HepG2 (cell line): ENCODE measurements at regions not wholly inside any gene's neighbourhood (a gene's known extent, or its start where the extent isn't known, plus 50 kb on each side); places are given as distances from the start of the nearest gene placed in this dataset.

ENCODE experiments used
- ATAC-seq: fragments of 200-7000 bp; cut with Tn5 transposase; 3 replicates; pipeline ENCODE4 v1.9.1; 2020; ENCODE audit warnings: mild to moderate bottlenecking, moderate library complexity
- BruUV-seq: library from RNA; stranded (reverse); fragments of 400-500 nt; replicated peaks from 2 replicates; lab custom pipeline; 2021; lab: Mats Ljungman, UMichigan
- CTCF ChIA-PET: fragments of 300-600 bp; formaldehyde crosslinking; extraction: SDS; loops from one replicate; lab custom pipeline; 2021; ENCODE audit warnings: low total read pairs, inconsistent platforms, low intra/inter-chr PET ratio; lab: Yijun Ruan, JAX
- POLR2A ChIA-PET: fragments of 350-600 bp; sonication (Branson Sonifier 250); formaldehyde crosslinking; loops from one replicate; lab custom pipeline; 2020; ENCODE audit warnings: antibody characterized with exemption, inconsistent platforms; lab: Yijun Ruan, JAX
- DNase-seq: peaks from one replicate; pipeline ENCODE4 v3.0.0-alpha.2; 2015; ENCODE audit warnings: low spot score
- FAIRE-seq: peaks from 3 replicates; lab custom pipeline; 2011; peaks lifted over from hg19 to GRCh38; lab: Jason Lieb, UNC
- H2AFZ ChIP-seq: one replicate; pipeline ENCODE4 v1.6.1; 2011; ENCODE audit warnings: low read length, inconsistent platforms
- H3K27ac ChIP-seq: fragments of 300-600 bp; 3 replicates; pipeline ENCODE4 v1.8.0; 2011; ENCODE audit warnings: mixed run types, mild to moderate bottlenecking, mixed read lengths, low read length, inconsistent platforms; ENCODE audit not compliant: insufficient read depth; ENCODE audit errors: extremely low read length
- H3K27me3 ChIP-seq, 2 experiments: fragments of 200-600 bp in 1 of 2; 2 replicates in 1 of 2; 3 replicates in 1 of 2; pipeline versions ENCODE4 v1.6.0 to v1.8.0; 2011; ENCODE audit warnings: low read length in 2 of 2, mild to moderate bottlenecking in 2 of 2, moderate library complexity in 2 of 2, inconsistent platforms in 1 of 2; ENCODE audit not compliant: insufficient read depth in 2 of 2, control insufficient read depth in 1 of 2
- H3K36me3 ChIP-seq, 2 experiments: fragments of 200-600 bp in 1 of 2; replicated peaks in 1 of 2; 2 replicates in 1 of 2; 3 replicates in 1 of 2; pipeline versions ENCODE4 v1.5.1 to v1.8.0; 2011; ENCODE audit warnings: low read length in 2 of 2, inconsistent platforms in 1 of 2; ENCODE audit not compliant: insufficient read depth in 2 of 2, control insufficient read depth in 1 of 2
- H3K4me1 ChIP-seq: 2 replicates; pipeline ENCODE4 v1.5.1; 2012; ENCODE audit warnings: low read length, inconsistent platforms; ENCODE audit not compliant: insufficient read depth
- H3K4me2 ChIP-seq: 2 replicates; pipeline ENCODE4 v1.6.0; 2011; ENCODE audit warnings: low read depth, low read length, inconsistent platforms
- H3K4me3 ChIP-seq, 3 experiments: fragments of 200-600 bp in 1 of 3; sonication (generic), shearing (Covaris generic) in 1 of 3; replicated peaks in 1 of 3; 2 replicates each; pipeline ENCODE4 v1.5.1; 2011 to 2016; ENCODE audit warnings: low read length in 3 of 3, inconsistent platforms in 2 of 3, low read depth in 2 of 3, mild to moderate bottlenecking in 2 of 3, control low read depth in 1 of 3, mixed read lengths in 1 of 3; ENCODE audit not compliant: insufficient read depth in 1 of 3
- H3K79me2 ChIP-seq: one replicate; pipeline ENCODE4 v1.6.1; 2011; ENCODE audit warnings: low read length, inconsistent platforms; ENCODE audit not compliant: insufficient read depth
- H3K9ac ChIP-seq: 2 replicates; pipeline ENCODE4 v1.6.0; 2011; ENCODE audit warnings: mild to moderate bottlenecking, low read depth, low read length, inconsistent platforms; ENCODE audit not compliant: insufficient read depth
- H3K9me3 ChIP-seq: 2 replicates; pipeline ENCODE4 v1.5.1; 2012; ENCODE audit warnings: mild to moderate bottlenecking, low read length
- H4K20me1 ChIP-seq: 2 replicates; pipeline ENCODE4 v1.6.0; 2011; ENCODE audit warnings: inconsistent platforms, mild to moderate bottlenecking, low read length, moderate library complexity; ENCODE audit not compliant: insufficient read depth
- AGO1 ChIP-seq: fragments of 200-400 bp; formaldehyde crosslinking; IDR thresholded peaks from 2 replicates; pipeline ENCODE4 v1.6.1; 2017; ENCODE audit warnings: mild to moderate bottlenecking, low read depth, low read length, moderate library complexity; ENCODE audit not compliant: poor library complexity, severe bottlenecking
- AHR ChIP-seq: IDR thresholded peaks from 2 replicates; pipeline ENCODE4 v1.6.1; 2018; ENCODE audit warnings: missing genetic modification reagents, missing compliant biosample characterization
- EP300 ChIP-seq, 3 experiments: sonication (generic) in 1 of 3; formaldehyde crosslinking in 1 of 3; IDR thresholded peaks; 2 replicates each; pipeline versions ENCODE4 v1.5.1 to v1.6.1; 2011 to 2020; ENCODE audit warnings: low read depth in 2 of 3, low read length in 2 of 3, borderline replicate concordance in 1 of 3, improper control_type of control experiment in 1 of 3, mild to moderate bottlenecking in 1 of 3, missing genetic modification reagents in 1 of 3, moderate library complexity in 1 of 3
- JUND ChIP-seq: sonication (generic); formaldehyde crosslinking; IDR thresholded peaks from 2 replicates; pipeline ENCODE4 v1.8.0; 2022; ENCODE audit warnings: mild to moderate bottlenecking, missing genetic modification reagents
- KLF11 ChIP-seq: IDR thresholded peaks from 2 replicates; pipeline ENCODE4 v1.6.1; 2016; ENCODE audit warnings: missing compliant biosample characterization
- PHF8 ChIP-seq: sonication (generic); formaldehyde crosslinking; IDR thresholded peaks from 2 replicates; pipeline ENCODE4 v1.5.0; 2020; ENCODE audit warnings: missing genetic modification reagents
- SYNCRIP ChIP-seq: fragments of 200-400 bp; formaldehyde crosslinking; IDR thresholded peaks from 2 replicates; pipeline ENCODE4 v1.6.1; 2018; ENCODE audit warnings: mild to moderate bottlenecking, low read depth, low read length; ENCODE audit not compliant: insufficient read depth
- TEAD2 ChIP-seq: sonication (generic); formaldehyde crosslinking; IDR thresholded peaks from 2 replicates; pipeline ENCODE4 v1.9.0; 2021; ENCODE audit warnings: missing genetic modification reagents
- TERF1 ChIP-seq: sonication (generic); formaldehyde crosslinking; IDR thresholded peaks from 2 replicates; pipeline ENCODE4 v1.8.0; 2022; ENCODE audit warnings: mild to moderate bottlenecking, missing genetic modification reagents, moderate library complexity
- ZKSCAN1 ChIP-seq: fragments of 150-350 bp; IDR thresholded peaks from 2 replicates; pipeline ENCODE4 v1.6.1; 2014; ENCODE audit warnings: low read length
- ZNF136 ChIP-seq: sonication (generic); formaldehyde crosslinking; IDR thresholded peaks from 2 replicates; pipeline ENCODE4 v1.8.1; 2022; ENCODE audit warnings: low read depth, mild to moderate bottlenecking, moderate library complexity, missing genetic modification reagents
- ZNF350 ChIP-seq: sonication (generic); formaldehyde crosslinking; IDR thresholded peaks from 2 replicates; pipeline ENCODE4 v1.4.0; 2020; ENCODE audit warnings: mild to moderate bottlenecking, low read depth, missing genetic modification reagents, borderline replicate concordance
- ZNF432 ChIP-seq: sonication (generic); formaldehyde crosslinking; IDR thresholded peaks from 2 replicates; pipeline ENCODE4 v1.5.0; 2020; ENCODE audit warnings: missing genetic modification reagents, mild to moderate bottlenecking, borderline replicate concordance
- ZNF550 ChIP-seq: sonication (generic); formaldehyde crosslinking; IDR thresholded peaks from 2 replicates; pipeline ENCODE4 v1.4.0; 2020; ENCODE audit warnings: mild to moderate bottlenecking, missing genetic modification reagents, borderline replicate concordance
- ZNF782 ChIP-seq: sonication (generic); formaldehyde crosslinking; IDR thresholded peaks from 2 replicates; pipeline ENCODE4 v1.4.0; 2020; ENCODE audit warnings: missing genetic modification reagents, mild to moderate bottlenecking, borderline replicate concordance
- ZNF788 ChIP-seq: sonication (generic); formaldehyde crosslinking; IDR thresholded peaks from 2 replicates; pipeline ENCODE4 v1.5.0; 2020; ENCODE audit warnings: mild to moderate bottlenecking, missing genetic modification reagents, borderline replicate concordance
- WGBS: methylation state at CpG from one replicate; pipeline ENCODE4 v1.1.6; 2017; ENCODE audit warnings: low lambda C conversion rate; 5-methylcytosine and 5-hydroxymethylcytosine counted together
- in situ Hi-C: cut with HindIII; loops from 2 replicates; pipeline ENCODE4 v1.10.0; 2017; ENCODE audit warnings: low pct_unique_long_range_greater_than_20kb; ENCODE audit not compliant: extremely low pct_ligation_motif_present
- intact Hi-C: fragments of 100-400 bp; cut with micrococcal nuclease; formaldehyde crosslinking; loops from one replicate; pipeline ENCODE4 v1.10.0; 2022; ENCODE audit not compliant: unreplicated experiment
- TF ChIP-seq, protein P1 (sequence below): sonication (generic); formaldehyde crosslinking; IDR thresholded peaks from 2 replicates; pipeline ENCODE4 v1.4.0; 2020; ENCODE audit warnings: mild to moderate bottlenecking, low read depth, missing genetic modification reagents

DNA sequence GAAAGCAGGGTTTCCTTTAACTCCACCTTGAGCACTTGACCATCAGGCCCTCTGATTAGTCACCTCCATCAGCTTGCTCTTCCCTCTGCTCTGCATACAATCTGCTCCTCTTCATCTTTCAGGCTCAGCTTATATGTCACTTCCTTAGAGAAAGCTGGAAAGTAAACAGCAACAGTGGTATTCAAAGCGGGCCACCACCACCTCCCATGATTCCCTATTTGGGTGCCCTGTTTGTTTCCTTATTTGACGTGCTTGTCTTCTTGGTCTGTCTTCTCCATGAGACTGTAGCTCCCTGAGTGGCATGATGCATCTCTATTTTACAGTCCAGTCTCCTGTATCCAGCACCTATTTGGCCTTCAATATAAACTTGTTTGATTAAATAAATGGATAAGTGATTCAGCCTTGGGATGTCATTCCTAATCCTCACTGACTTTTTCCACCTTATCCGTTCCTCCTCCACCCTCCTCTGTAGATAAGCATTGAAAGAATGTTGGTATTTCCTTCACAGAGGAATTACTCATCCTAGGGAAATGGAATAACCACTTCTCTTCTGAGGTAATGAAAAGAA, 102.8 kb upstream of the SGK1 start:
- H3K9me3 ChIP-seq = no peaks in the 10 kb centered on the region
- ChIA-PET POLR2A (no interaction called here), CTCF (no interaction called here)
- H3K4me3 ChIP-seq = no peak overlapping the region
- H3K79me2 ChIP-seq = no peaks in the 10 kb centered on the region
- H3K27me3 ChIP-seq = no peaks in the 10 kb centered on the region
- BruUV-seq = no TSS peak
- H3K4me2 ChIP-seq = no peak overlapping the region
- H3K9ac ChIP-seq = no peak overlapping the region
- H3K36me3 ChIP-seq = no peaks in the 10 kb centered on the region
- intact Hi-C loops = no loop called here
- ATAC-seq = no peak
- DNase-seq = no peak
- WGBS = 14% methylated on average over 3 of the region's 3 CpGs
- in situ Hi-C loops = no loop called here
- H3K4me1 ChIP-seq = no peaks in the 10 kb centered on the region
- no peak overlapping the region for H3K27ac ChIP-seq
- FAIRE-seq = no peak
- H4K20me1 ChIP-seq = no peaks in the 10 kb centered on the region
- TF ChIP-seq ZNF788 (CRISPR knock-in tag) (no peak), ZNF782 (CRISPR knock-in tag) (no peak), ZKSCAN1 (no peak), JUND (CRISPR knock-in tag) (no peak), ZNF432 (CRISPR knock-in tag) (no peak), PHF8 (CRISPR knock-in tag) (no peak), ZNF136 (CRISPR knock-in tag) (no peak), TERF1 (CRISPR knock-in tag) (no peak), SYNCRIP (no peak), ZNF550 (CRISPR knock-in tag) (no peak), AGO1 (no peak), ZNF350 (CRISPR knock-in tag) (no peak), AHR (CRISPR knock-in tag) (no peak), KLF11 (CRISPR knock-in tag) (no peak), EP300 (IDR thresholded peaks at IDR 0.05; ENCODE audit: low read depth in 2 of 2, low read length in 2 of 2) (no peak), EP300 (CRISPR knock-in tag; IDR thresholded peaks at IDR 0.05; ENCODE audit: borderline replicate concordance) (no peak), TEAD2 (CRISPR knock-in tag) (no peak)
- TF ChIP-seq, protein P1, sequence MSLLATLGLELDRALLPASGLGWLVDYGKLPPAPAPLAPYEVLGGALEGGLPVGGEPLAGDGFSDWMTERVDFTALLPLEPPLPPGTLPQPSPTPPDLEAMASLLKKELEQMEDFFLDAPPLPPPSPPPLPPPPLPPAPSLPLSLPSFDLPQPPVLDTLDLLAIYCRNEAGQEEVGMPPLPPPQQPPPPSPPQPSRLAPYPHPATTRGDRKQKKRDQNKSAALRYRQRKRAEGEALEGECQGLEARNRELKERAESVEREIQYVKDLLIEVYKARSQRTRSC (CRISPR knock-in tag) = no peak
- TF ChIP-seq, all 625 proteins: peak for 0
- H2AFZ ChIP-seq = no peak overlapping the region
